RWPE2 (cell line): ENCODE measurements at regions not wholly inside any gene's neighbourhood (a gene's known extent, or its start where the extent isn't known, plus 50 kb on each side); places are given as distances from the start of the nearest gene placed in this dataset.

Experiments
- ATAC-seq: fragments of 200-7000 bp; cut with Tn5 transposase; 3 replicates; pipeline ENCODE4 v1.9.1; 2021; ENCODE audit warnings: low read depth
- DNase-seq: peaks from one replicate; pipeline ENCODE4 v3.0.0-alpha.2; 2020; ENCODE audit warnings: low spot score
- H3K27ac ChIP-seq: fragments of 450-650 bp; 2 replicates; pipeline ENCODE4 v1.5.1; 2017; ENCODE audit warnings: mild to moderate bottlenecking; ENCODE audit not compliant: poor library complexity, severe bottlenecking
- H3K27me3 ChIP-seq: fragments of 250-450 bp; sonication (Bioruptor Pico); 2 replicates; pipeline ENCODE4 v1.5.1; 2021; ENCODE audit warnings: mild to moderate bottlenecking, moderate library complexity; ENCODE audit not compliant: insufficient read depth, poor library complexity, severe bottlenecking
- H3K36me3 ChIP-seq: fragments of 250-450 bp; sonication (Bioruptor Pico); 2 replicates; pipeline ENCODE4 v1.5.1; 2020; ENCODE audit warnings: low read depth, mild to moderate bottlenecking, moderate library complexity
- H3K4me1 ChIP-seq: fragments of 250-450 bp; sonication (Bioruptor Pico); 2 replicates; pipeline ENCODE4 v1.5.1; 2021; ENCODE audit warnings: mild to moderate bottlenecking, moderate library complexity; ENCODE audit not compliant: insufficient read depth, poor library complexity, severe bottlenecking
- H3K4me3 ChIP-seq: fragments of 250-450 bp; sonication (Bioruptor Pico); 2 replicates; pipeline ENCODE4 v1.5.1; 2021; ENCODE audit warnings: mild to moderate bottlenecking, moderate library complexity; ENCODE audit not compliant: severe bottlenecking
- H3K9me3 ChIP-seq: fragments of 250-450 bp; sonication (Bioruptor Pico); 2 replicates; pipeline ENCODE4 v1.5.1; 2021; ENCODE audit warnings: mild to moderate bottlenecking, moderate library complexity; ENCODE audit not compliant: severe bottlenecking
- TF ChIP-seq, protein P1 (sequence below): fragments of 450-650 bp; IDR thresholded peaks from one replicate; pipeline ENCODE4 v1.5.1; 2017; ENCODE audit warnings: mild to moderate bottlenecking, moderate library complexity; ENCODE audit not compliant: poor library complexity, severe bottlenecking

DNA sequence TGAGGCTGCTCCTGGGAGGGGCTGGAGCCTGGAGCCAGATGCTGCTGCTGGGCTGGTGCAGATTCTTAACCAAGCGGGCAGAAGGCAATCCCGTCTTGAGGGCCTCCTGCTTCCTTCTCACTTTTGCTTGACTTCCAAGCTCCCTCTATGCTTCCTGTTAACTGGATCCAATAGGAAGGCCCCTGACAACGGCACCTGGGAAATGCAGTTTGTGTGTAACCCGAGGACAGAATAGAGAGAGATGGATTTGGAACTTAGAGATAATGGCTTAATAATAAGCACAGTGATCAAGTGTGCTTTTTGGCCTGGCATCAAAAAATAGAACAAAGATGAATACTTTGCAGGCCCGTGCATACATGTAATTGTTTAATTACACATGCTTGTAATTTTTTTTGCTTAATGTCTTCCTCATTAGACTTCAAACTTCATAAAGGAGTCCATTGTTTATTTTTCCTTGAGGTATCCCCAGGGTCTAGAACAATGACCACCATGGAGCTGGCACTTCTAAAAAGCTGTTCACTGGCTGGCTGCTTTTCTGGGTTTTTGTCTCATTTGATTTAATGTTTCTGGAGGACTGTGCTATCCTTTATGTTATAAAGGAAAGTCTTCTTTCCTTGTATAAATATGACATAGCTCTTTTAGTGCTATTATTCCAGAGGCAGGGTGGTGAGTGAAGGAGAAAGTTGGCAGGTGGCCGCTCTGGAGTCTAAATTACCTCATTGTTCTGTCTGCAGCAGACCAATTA is 63.3 kb upstream of the MITF start:
- TF ChIP-seq, protein P1, sequence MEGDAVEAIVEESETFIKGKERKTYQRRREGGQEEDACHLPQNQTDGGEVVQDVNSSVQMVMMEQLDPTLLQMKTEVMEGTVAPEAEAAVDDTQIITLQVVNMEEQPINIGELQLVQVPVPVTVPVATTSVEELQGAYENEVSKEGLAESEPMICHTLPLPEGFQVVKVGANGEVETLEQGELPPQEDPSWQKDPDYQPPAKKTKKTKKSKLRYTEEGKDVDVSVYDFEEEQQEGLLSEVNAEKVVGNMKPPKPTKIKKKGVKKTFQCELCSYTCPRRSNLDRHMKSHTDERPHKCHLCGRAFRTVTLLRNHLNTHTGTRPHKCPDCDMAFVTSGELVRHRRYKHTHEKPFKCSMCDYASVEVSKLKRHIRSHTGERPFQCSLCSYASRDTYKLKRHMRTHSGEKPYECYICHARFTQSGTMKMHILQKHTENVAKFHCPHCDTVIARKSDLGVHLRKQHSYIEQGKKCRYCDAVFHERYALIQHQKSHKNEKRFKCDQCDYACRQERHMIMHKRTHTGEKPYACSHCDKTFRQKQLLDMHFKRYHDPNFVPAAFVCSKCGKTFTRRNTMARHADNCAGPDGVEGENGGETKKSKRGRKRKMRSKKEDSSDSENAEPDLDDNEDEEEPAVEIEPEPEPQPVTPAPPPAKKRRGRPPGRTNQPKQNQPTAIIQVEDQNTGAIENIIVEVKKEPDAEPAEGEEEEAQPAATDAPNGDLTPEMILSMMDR: no peak
- no peak overlapping the region for H3K27ac ChIP-seq
- DNase-seq (no peak), ATAC-seq (no peak)
- no peaks in the 10 kb centered on the region for H3K4me1 ChIP-seq
- no peaks in the 10 kb centered on the region for H3K36me3 ChIP-seq
- no peaks in the 10 kb centered on the region for H3K9me3 ChIP-seq
- no peak overlapping the region for H3K4me3 ChIP-seq
- no peaks in the 10 kb centered on the region for H3K27me3 ChIP-seq

DNA sequence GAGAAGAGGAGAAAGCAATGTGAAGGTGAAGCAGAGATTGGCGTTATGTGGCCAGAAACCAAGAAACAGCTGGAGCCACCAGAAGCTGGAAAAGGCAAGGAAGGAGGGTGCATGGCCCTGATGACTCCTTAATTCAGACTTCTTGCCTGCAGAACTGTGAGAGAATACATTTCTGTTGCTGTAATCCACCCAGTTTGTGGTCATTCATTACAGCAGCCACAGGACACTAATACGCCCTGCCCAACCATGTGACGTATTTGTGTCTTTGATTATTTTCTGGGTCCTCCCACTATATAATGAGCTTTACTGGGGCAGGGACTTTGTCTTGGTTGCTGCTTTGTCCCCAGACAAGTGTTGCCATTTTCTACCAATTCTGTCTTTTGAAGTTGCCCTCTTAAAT is 64.5 kb upstream of the MITF start:
- ATAC-seq (no peak), DNase-seq (no peak)
- no peaks in the 10 kb centered on the region for H3K4me1 ChIP-seq
- TF ChIP-seq, protein P1: no peak
- H3K9me3 ChIP-seq: no peaks in the 10 kb centered on the region
- no peak overlapping the region for H3K4me3 ChIP-seq
- no peaks in the 10 kb centered on the region for H3K36me3 ChIP-seq
- H3K27me3 ChIP-seq: no peaks in the 10 kb centered on the region
- H3K27ac ChIP-seq: no peak overlapping the region

DNA sequence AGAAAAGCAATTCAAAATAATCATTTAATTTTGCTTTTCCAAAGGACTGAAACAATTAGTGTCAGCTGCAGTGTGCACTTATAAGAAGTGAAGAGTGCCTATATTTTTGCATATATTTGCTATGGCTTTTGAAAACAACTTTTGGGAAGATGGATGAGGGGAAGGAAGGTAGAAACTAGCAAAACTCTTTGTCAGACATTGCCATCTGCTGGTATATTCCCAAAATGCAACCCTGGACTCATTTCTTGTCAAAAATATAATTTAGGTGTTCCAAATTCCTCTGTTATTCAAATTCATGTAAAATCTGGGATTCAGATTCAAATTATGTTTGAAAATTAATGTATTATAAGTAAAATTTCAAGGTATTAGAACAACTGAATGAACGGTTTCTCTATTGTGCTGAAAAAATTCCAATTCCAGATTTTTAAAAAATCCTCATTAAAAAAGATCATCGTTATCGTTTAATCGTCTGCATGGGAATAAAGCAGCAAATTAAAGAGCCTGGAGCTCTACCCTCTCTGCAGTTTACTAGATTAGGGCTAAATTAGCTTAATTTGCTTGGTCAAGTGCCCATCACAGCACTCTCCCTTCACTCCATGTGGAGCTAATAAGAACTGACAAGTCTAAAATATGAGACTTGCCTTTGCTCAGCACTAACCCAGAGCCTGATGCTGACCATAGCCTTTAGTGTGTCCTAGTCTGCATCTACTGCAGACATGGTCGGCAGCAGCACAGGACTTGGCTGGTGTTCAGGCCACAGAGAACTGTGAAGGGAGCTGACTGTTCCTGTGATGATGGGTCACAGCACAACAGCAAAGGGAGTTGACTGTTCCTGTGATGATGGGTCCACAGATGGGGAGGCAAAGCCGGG is 67.9 kb upstream of the MITF start:
- DNase-seq (no peak), ATAC-seq (no peak)
- H3K9me3 ChIP-seq: no peaks in the 10 kb centered on the region
- TF ChIP-seq, protein P1: peak; percentile 89
- no peaks in the 10 kb centered on the region for H3K27me3 ChIP-seq
- no peak overlapping the region for H3K27ac ChIP-seq
- H3K36me3 ChIP-seq: no peaks in the 10 kb centered on the region
- H3K4me3 ChIP-seq: no peak overlapping the region
- peaks cover 4% of the 10 kb centered on the region for H3K4me1 ChIP-seq

DNA sequence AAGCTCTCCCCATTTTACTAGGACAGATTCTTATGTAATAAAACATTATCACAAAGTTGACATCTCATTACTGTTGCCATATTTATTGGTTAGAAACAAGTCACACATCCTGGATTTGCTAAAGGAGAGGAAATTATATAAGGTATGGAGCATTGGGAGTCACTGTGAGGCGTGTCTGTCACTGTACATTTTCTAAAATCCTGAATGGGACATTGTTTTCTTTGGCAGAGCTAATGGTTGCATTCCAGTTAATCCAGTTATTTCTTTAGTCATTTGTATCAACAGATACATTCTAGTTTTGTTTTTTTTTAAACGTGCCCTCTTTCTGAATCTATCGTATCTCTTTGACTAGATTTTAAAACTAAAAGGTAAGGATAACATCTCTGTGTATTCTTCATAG is 70.2 kb upstream of the MITF start:
- H3K27me3 ChIP-seq: no peaks in the 10 kb centered on the region
- no peak overlapping the region for H3K27ac ChIP-seq
- peaks cover 10% of the 10 kb centered on the region for H3K4me1 ChIP-seq
- TF ChIP-seq, protein P1: no peak
- no peaks in the 10 kb centered on the region for H3K36me3 ChIP-seq
- no peak overlapping the region for H3K4me3 ChIP-seq
- ATAC-seq (no peak), DNase-seq (no peak)
- no peaks in the 10 kb centered on the region for H3K9me3 ChIP-seq
